PC-3 (cell line): ENCODE measurements at regions not wholly inside any gene's neighbourhood (a gene's known extent, or its start where the extent isn't known, plus 50 kb on each side); places are given as distances from the start of the nearest gene placed in this dataset.

Experiments used
- ATAC-seq: fragments of 200-7000 bp; cut with Tn5 transposase; 2 replicates; pipeline ENCODE4 v1.9.1; 2020; ENCODE audit warnings: mild to moderate bottlenecking, moderate library complexity
- BruUV-seq: library from RNA; stranded (reverse); fragments of 400-500 nt; replicated peaks from 2 replicates; lab custom pipeline; 2021; lab: Mats Ljungman, UMichigan
- CTCF ChIA-PET: fragments of 300-600 bp; sonication (Branson Sonifier 250); formaldehyde crosslinking; loops from one replicate; lab custom pipeline; 2022; ENCODE audit warnings: antibody characterized with exemption; lab: Charles Lee
- POLR2A ChIA-PET: fragments of 300-600 bp; sonication (Branson Sonifier 250); formaldehyde crosslinking; loops from one replicate; lab custom pipeline; 2022; ENCODE audit warnings: antibody characterized with exemption; ENCODE audit not compliant: unreplicated experiment; lab: Charles Lee
- DNase-seq: peaks from one replicate; pipeline ENCODE4 v3.0.0-alpha.2; 2015
- H2AFZ ChIP-seq: fragments of 300-600 bp; sonication (generic); 2 replicates; pipeline ENCODE4 v1.6.0; 2016; ENCODE audit warnings: antibody characterized with exemption, low read length
- H3F3A ChIP-seq: fragments of 300-600 bp; sonication (generic); one replicate; pipeline ENCODE4 v1.6.0; 2017; ENCODE audit warnings: antibody characterized with exemption, low read length, control low read depth, mild to moderate bottlenecking; ENCODE audit not compliant: unreplicated experiment
- H3K27ac ChIP-seq: fragments of 300-600 bp; sonication (generic); 2 replicates; pipeline ENCODE4 v1.5.1; 2016; ENCODE audit warnings: mild to moderate bottlenecking, low read length
- H3K27me3 ChIP-seq: fragments of 300-600 bp; sonication (generic); 2 replicates; pipeline ENCODE4 v1.6.1; 2016; ENCODE audit warnings: low read length, mixed read lengths
- H3K36me3 ChIP-seq: fragments of 300-600 bp; sonication (generic); 2 replicates; pipeline ENCODE4 v1.6.1; 2016; ENCODE audit warnings: low read depth, mixed run types, low read length, mixed read lengths
- H3K4me1 ChIP-seq: fragments of 300-600 bp; sonication (generic); 2 replicates; pipeline ENCODE4 v1.5.1; 2016; ENCODE audit warnings: low read length; ENCODE audit not compliant: insufficient read depth
- H3K4me2 ChIP-seq: fragments of 300-600 bp; sonication (generic); 2 replicates; pipeline ENCODE4 v1.6.0; 2016; ENCODE audit warnings: low read length
- H3K4me3 ChIP-seq: fragments of 300-600 bp; sonication (generic); 2 replicates; pipeline ENCODE4 v1.5.1; 2016; ENCODE audit warnings: mild to moderate bottlenecking, low read length, mixed read lengths
- H3K79me2 ChIP-seq: fragments of 300-600 bp; sonication (generic); 2 replicates; pipeline ENCODE4 v1.6.1; 2017; ENCODE audit warnings: low read length, mixed read lengths
- H3K9ac ChIP-seq: fragments of 300-600 bp; sonication (generic); 2 replicates; pipeline ENCODE4 v1.6.0; 2016; ENCODE audit warnings: mild to moderate bottlenecking, low read length
- H3K9me2 ChIP-seq: fragments of 300-600 bp; sonication (generic); replicated peaks from 2 replicates; pipeline ENCODE4 v1.6.1; 2016; ENCODE audit warnings: mixed run types, low read length, mixed read lengths
- H3K9me3 ChIP-seq: fragments of 300-600 bp; sonication (generic); 2 replicates; pipeline ENCODE4 v1.6.1; 2016; ENCODE audit warnings: low read length, mixed read lengths
- H4K20me1 ChIP-seq: fragments of 300-600 bp; sonication (generic); 2 replicates; pipeline ENCODE4 v1.6.1; 2016; ENCODE audit warnings: low read length, mixed read lengths
- CTCF ChIP-seq: fragments of 300-600 bp; sonication (generic); conservative IDR thresholded peaks from 2 replicates; pipeline ENCODE4 v1.5.1; 2017; ENCODE audit warnings: antibody characterized with exemption, low read depth, mild to moderate bottlenecking, low read length
- EZH2 ChIP-seq: fragments of 300-600 bp; sonication (generic); IDR thresholded peaks from one replicate; pipeline ENCODE4 v1.6.1; 2017; ENCODE audit warnings: antibody characterized with exemption, mild to moderate bottlenecking, low read length; ENCODE audit not compliant: unreplicated experiment
- EZH2phosphoT487 ChIP-seq: fragments of 300-600 bp; sonication (generic); IDR thresholded peaks from 2 replicates; pipeline ENCODE4 v1.6.1; 2018; ENCODE audit warnings: mild to moderate bottlenecking, antibody characterized with exemption, low read length, borderline replicate concordance
- intact Hi-C: fragments of 100-400 bp; cut with micrococcal nuclease; formaldehyde crosslinking; loops from 2 replicates; pipeline ENCODE4 v1.9.0; 2023

GRCh38 chr11:70495351-70496310, 97.3 kb downstream of the CTTN start:
- H3K9me2 ChIP-seq = no peaks in the 10 kb centered on the region
- no TSS peak for BruUV-seq
- no peak for DNase-seq
- no peak overlapping the region for H2AFZ ChIP-seq
- TF ChIP-seq EZH2phosphoT487 (no peak), CTCF (no peak), EZH2 (no peak)
- no peak overlapping the region for H3K9ac ChIP-seq
- ChIA-PET POLR2A (no interaction called here), CTCF (no interaction called here)
- H3K9me3 ChIP-seq = peaks cover 16% of the 10 kb centered on the region
- intact Hi-C loops = no loop called here
- H3K27ac ChIP-seq = no peak overlapping the region
- H3K4me1 ChIP-seq = no peaks in the 10 kb centered on the region
- H3F3A ChIP-seq = no peaks in the 10 kb centered on the region
- no peak overlapping the region for H3K4me2 ChIP-seq
- no peaks in the 10 kb centered on the region for H4K20me1 ChIP-seq
- no peak overlapping the region for H3K4me3 ChIP-seq
- no peaks in the 10 kb centered on the region for H3K79me2 ChIP-seq
- ATAC-seq = no peak
- H3K36me3 ChIP-seq = peaks cover 12% of the 10 kb centered on the region
- H3K27me3 ChIP-seq = no peaks in the 10 kb centered on the region

GRCh38 chr11:70496591-70497535, 98.5 kb downstream of the CTTN start:
- Histone ChIP-seq H3K4me3 (no peak overlapping the region), H3K27ac (no peak overlapping the region), H3K27me3 (no peaks in the 10 kb centered on the region), H3K4me1 (no peaks in the 10 kb centered on the region), H3K9me3 (0 out of 2 replicates have a peak, but pooled peaks cover 4% of the 10 kb centered on the region), H3K9ac (no peak overlapping the region), H4K20me1 (no peaks in the 10 kb centered on the region), H3K9me2 (no peaks in the 10 kb centered on the region), H2AFZ (no peak overlapping the region), H3K79me2 (no peaks in the 10 kb centered on the region), H3K4me2 (no peak overlapping the region), H3F3A (no peaks in the 10 kb centered on the region), H3K36me3 (peaks cover under 1% of the 10 kb centered on the region; the same call in 1 of the 2 replicates)
- ChIA-PET POLR2A (interaction anchor here (0.6 kb wide), 1 partner anchor 9 kb away, joined by 3 read pairs; no protein-coding TSS in a partner anchor), CTCF (no interaction called here)
- DNase-seq (no peak), ATAC-seq (no peak)
- intact Hi-C loops = no loop called here
- no TSS peak for BruUV-seq
- no peak for TF ChIP-seq EZH2phosphoT487
- no peak for TF ChIP-seq EZH2
- no peak for TF ChIP-seq CTCF
